DOHH2 (cell line): ENCODE measurements at regions not wholly inside any gene's neighbourhood (a gene's known extent, or its start where the extent isn't known, plus 50 kb on each side); places are given as distances from the start of the nearest gene placed in this dataset.

Source experiments
- H3F3A ChIP-seq: fragments of 200-600 bp; sonication (generic), shearing (Covaris generic); 2 replicates; pipeline ENCODE4 v1.6.0; 2016; ENCODE audit warnings: antibody characterized with exemption, mild to moderate bottlenecking; ENCODE audit not compliant: control insufficient read depth, insufficient read depth
- H3K27ac ChIP-seq: fragments of 200-600 bp; sonication (generic); 2 replicates; pipeline ENCODE4 v1.5.1; 2014; ENCODE audit warnings: low read depth, mild to moderate bottlenecking, low read length, moderate library complexity
- H3K27me3 ChIP-seq: fragments of 200-600 bp; sonication (generic); 2 replicates; pipeline ENCODE4 v1.6.1; 2014; ENCODE audit warnings: mild to moderate bottlenecking, low read length, mixed read lengths; ENCODE audit not compliant: control insufficient read depth
- H3K36me3 ChIP-seq: fragments of 200-600 bp; sonication (generic); 2 replicates; pipeline ENCODE4 v1.6.1; 2014; ENCODE audit warnings: mild to moderate bottlenecking, low read length, moderate library complexity, mixed read lengths; ENCODE audit not compliant: control insufficient read depth
- H3K4me1 ChIP-seq: fragments of 200-600 bp; sonication (generic); 2 replicates; pipeline ENCODE4 v1.6.1; 2014; ENCODE audit warnings: mild to moderate bottlenecking, low read length, mixed read lengths; ENCODE audit not compliant: control insufficient read depth
- H3K4me2 ChIP-seq: fragments of 200-600 bp; sonication (generic); 2 replicates; pipeline ENCODE4 v1.6.0; 2014; ENCODE audit warnings: mild to moderate bottlenecking, low read length, moderate library complexity
- H3K4me3 ChIP-seq: fragments of 200-600 bp; sonication (generic); 2 replicates; pipeline ENCODE4 v1.5.1; 2014; ENCODE audit warnings: mild to moderate bottlenecking, low read length, mixed read lengths
- H3K79me2 ChIP-seq: fragments of 200-600 bp; sonication (generic); 2 replicates; pipeline ENCODE4 v1.6.1; 2014; ENCODE audit warnings: mild to moderate bottlenecking, low read length, mixed read lengths; ENCODE audit not compliant: control insufficient read depth
- H3K9me2 ChIP-seq: fragments of 200-600 bp; sonication (generic); replicated peaks from 2 replicates; pipeline ENCODE4 v1.6.1; 2014; ENCODE audit warnings: mild to moderate bottlenecking, low read length, mixed read lengths; ENCODE audit not compliant: control insufficient read depth
- H3K9me3 ChIP-seq: fragments of 200-600 bp; sonication (generic); 2 replicates; pipeline ENCODE4 v1.6.1; 2014; ENCODE audit warnings: antibody characterized with exemption, low read length, mixed read lengths; ENCODE audit not compliant: control insufficient read depth, insufficient read depth
- H4K20me1 ChIP-seq: fragments of 200-600 bp; sonication (generic); 2 replicates; pipeline ENCODE4 v1.6.0; 2014; ENCODE audit warnings: low read depth, mild to moderate bottlenecking, antibody characterized with exemption, low read length, moderate library complexity; ENCODE audit not compliant: control insufficient read depth, insufficient read depth
- CTCF ChIP-seq: fragments of 200-600 bp; sonication (generic); IDR thresholded peaks from one replicate; pipeline ENCODE4 v1.5.1; 2014; ENCODE audit warnings: antibody characterized with exemption, mild to moderate bottlenecking, low read depth, low read length; ENCODE audit not compliant: poor library complexity, severe bottlenecking
- EZH2phosphoT487 ChIP-seq: fragments of 200-600 bp; sonication (generic); IDR thresholded peaks from 2 replicates; pipeline ENCODE4 v1.6.1; 2017; ENCODE audit warnings: borderline replicate concordance, mild to moderate bottlenecking, antibody characterized with exemption, low read length, moderate library complexity, mixed read lengths

GRCh38 chr18:44620812-44621211 lies 59.9 kb upstream of the SETBP1 start:
- Histone ChIP-seq H3K79me2 (no peaks in the 10 kb centered on the region), H3K4me1 (no peaks in the 10 kb centered on the region)
- TF ChIP-seq EZH2phosphoT487: no peak
- TF ChIP-seq CTCF: no peak

GRCh38 chr18:44624052-44624451 lies 56.6 kb upstream of the SETBP1 start:
- Histone ChIP-seq H3F3A (no peaks in the 10 kb centered on the region), H3K79me2 (no peaks in the 10 kb centered on the region), H4K20me1 (no peaks in the 10 kb centered on the region), H3K36me3 (no peaks in the 10 kb centered on the region), H3K9me3 (no peaks in the 10 kb centered on the region), H3K4me2 (no peak overlapping the region), H3K4me1 (no peaks in the 10 kb centered on the region), H3K27me3 (no peaks in the 10 kb centered on the region), H3K4me3 (no peak overlapping the region), H3K27ac (no peak overlapping the region), H3K9me2 (no peaks in the 10 kb centered on the region)
- TF ChIP-seq CTCF (no peak), EZH2phosphoT487 (no peak)

More at GRCh38 chr18:44620812-44621211, 59.9 kb upstream of the SETBP1 start:
- Histone ChIP-seq H3K9me3 (no peaks in the 10 kb centered on the region), H3K4me3 (no peak overlapping the region), H3K36me3 (no peaks in the 10 kb centered on the region), H3K4me2 (no peak overlapping the region), H3F3A (no peaks in the 10 kb centered on the region), H3K9me2 (no peaks in the 10 kb centered on the region), H3K27ac (no peak overlapping the region), H3K27me3 (no peaks in the 10 kb centered on the region; the same call in 1 of the 2 replicates), H4K20me1 (no peaks in the 10 kb centered on the region)

- H3K27ac ChIP-seq: no peak overlapping the region
- H3K9me3 ChIP-seq: no peaks in the 10 kb centered on the region
- no peak for TF ChIP-seq EZH2phosphoT487
- TF ChIP-seq CTCF: no peak
- H3K4me2 ChIP-seq: no peak overlapping the region
- no peaks in the 10 kb centered on the region for H3K9me2 ChIP-seq
- no peaks in the 10 kb centered on the region for H3K36me3 ChIP-seq
- no peaks in the 10 kb centered on the region for H3K79me2 ChIP-seq
- H3K4me1 ChIP-seq: no peaks in the 10 kb centered on the region
- no peaks in the 10 kb centered on the region for H4K20me1 ChIP-seq
- no peaks in the 10 kb centered on the region for H3F3A ChIP-seq
- no peak overlapping the region for H3K4me3 ChIP-seq
- H3K27me3 ChIP-seq: no peaks in the 10 kb centered on the region
These were observed 55.3 kb upstream of the SETBP1 start for GRCh38 chr18:44625386-44625785.

GRCh38 chr18:44626236-44626635 lies 54.5 kb upstream of the SETBP1 start:
- no peak for TF ChIP-seq EZH2phosphoT487
- TF ChIP-seq CTCF: no peak
- H3K4me3 ChIP-seq: no peak overlapping the region
- H4K20me1 ChIP-seq: no peaks in the 10 kb centered on the region
- no peaks in the 10 kb centered on the region for H3K9me3 ChIP-seq
- no peak overlapping the region for H3K27ac ChIP-seq
- H3K9me2 ChIP-seq: no peaks in the 10 kb centered on the region
- H3K27me3 ChIP-seq: no peaks in the 10 kb centered on the region
- no peaks in the 10 kb centered on the region for H3K4me1 ChIP-seq
- H3K79me2 ChIP-seq: no peaks in the 10 kb centered on the region
- H3F3A ChIP-seq: no peaks in the 10 kb centered on the region
- H3K36me3 ChIP-seq: no peaks in the 10 kb centered on the region
- no peak overlapping the region for H3K4me2 ChIP-seq
